T-helper 1 cell (primary cell): ENCODE measurements at regions not wholly inside any gene's neighbourhood (a gene's known extent, or its start where the extent isn't known, plus 50 kb on each side); places are given as distances from the start of the nearest gene placed in this dataset.

Source experiments
- DNase-seq, 5 donors: peaks; one replicate each; pipeline ENCODE4 v3.0.0-alpha.2; 2012 to 2020

DNA sequence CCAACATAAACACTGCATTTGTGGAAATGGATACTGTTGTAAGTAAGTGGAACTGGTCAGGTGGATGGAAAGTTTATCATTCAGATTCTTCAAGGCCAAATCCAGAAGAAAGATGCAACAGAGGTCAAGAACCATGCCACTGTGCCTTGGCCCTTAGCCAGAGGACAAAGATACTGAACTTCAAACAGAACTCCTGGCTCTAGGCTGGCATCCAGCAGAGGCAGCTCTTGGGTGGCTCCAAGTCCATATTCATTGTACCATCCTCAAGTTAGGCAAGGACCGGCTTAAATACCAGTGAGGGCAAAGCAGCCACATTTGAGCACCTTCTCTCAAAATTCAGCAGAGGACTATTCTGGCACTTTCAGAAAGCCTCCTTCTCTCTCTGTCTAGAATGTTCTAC lies 53.2 kb downstream of the DNAAF9 start:
- DNase-seq = no peak

DNA sequence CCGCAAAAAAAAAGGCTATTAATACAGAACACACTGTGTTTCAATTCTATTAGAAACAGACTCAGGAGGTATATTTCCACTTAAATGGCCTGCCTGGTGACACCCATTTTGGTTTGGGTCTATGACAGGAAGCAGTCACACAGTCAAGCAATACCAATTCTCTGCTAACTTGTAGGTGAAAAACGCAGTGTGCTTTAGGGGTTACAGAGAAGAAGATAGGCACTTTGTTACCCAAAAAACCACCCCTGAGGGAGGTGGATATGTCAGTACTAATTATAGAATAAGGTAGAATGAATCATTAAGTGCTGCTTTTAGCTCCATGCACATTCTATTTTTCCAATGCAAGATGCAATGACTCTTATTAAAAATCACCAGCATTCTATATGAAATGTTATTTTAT lies 53.8 kb downstream of the DNAAF9 start:
- no peak for DNase-seq

GRCh38 chr20:3352202-3352601 lies 55.3 kb downstream of the DNAAF9 start:
- no peak for DNase-seq

- no peak for DNase-seq
Measured at GRCh38 chr20:3350422-3350821, 57.0 kb downstream of the DNAAF9 start.

DNA sequence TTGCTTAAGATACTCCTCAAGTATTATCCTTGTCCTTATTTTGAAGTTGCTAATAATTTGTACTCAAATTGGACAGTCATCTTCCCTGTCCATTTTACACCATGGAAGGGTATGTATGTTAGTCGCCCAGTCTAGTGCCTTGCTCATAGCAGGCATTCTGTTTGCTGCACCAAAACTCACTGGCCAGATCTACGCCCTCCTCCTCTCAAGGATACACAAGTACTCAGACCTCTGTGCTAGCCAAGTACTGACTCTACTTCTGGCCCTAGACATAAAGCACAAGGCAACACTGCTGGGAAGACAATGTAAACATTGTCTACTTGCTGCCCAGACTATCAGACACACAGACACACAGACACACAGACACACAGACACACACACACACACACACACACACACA lies 57.7 kb downstream of the DNAAF9 start:
- no peak for DNase-seq

DNA sequence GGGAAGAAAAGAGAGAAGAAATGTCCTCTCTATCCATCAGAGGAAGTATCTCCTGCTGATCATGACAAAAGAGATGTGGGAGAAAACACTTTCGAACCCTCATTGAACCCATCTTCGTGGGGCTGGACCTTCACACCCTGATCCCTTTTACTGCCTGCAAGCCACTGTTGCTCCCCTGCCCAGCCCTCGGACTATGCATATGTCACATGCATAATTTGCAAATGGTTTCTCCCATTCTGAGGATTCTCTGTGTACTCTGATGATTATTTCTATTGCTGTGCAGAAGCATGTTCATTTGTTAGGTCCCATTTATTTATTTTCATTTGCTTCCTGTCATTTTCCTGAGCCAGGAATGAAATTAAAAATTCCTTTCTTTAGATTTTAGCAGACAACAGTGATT lies 64.7 kb downstream of the DNAAF9 start:
- DNase-seq = no peak

GRCh38 chr20:3340443-3340842 lies 67.0 kb downstream of the DNAAF9 start:
- DNase-seq = no peak

- no peak for DNase-seq
Measured at GRCh38 chr20:3339571-3339970, 67.9 kb downstream of the DNAAF9 start.

GRCh38 chr20:3339076-3339475 lies 68.4 kb downstream of the DNAAF9 start:
- no peak for DNase-seq

DNA sequence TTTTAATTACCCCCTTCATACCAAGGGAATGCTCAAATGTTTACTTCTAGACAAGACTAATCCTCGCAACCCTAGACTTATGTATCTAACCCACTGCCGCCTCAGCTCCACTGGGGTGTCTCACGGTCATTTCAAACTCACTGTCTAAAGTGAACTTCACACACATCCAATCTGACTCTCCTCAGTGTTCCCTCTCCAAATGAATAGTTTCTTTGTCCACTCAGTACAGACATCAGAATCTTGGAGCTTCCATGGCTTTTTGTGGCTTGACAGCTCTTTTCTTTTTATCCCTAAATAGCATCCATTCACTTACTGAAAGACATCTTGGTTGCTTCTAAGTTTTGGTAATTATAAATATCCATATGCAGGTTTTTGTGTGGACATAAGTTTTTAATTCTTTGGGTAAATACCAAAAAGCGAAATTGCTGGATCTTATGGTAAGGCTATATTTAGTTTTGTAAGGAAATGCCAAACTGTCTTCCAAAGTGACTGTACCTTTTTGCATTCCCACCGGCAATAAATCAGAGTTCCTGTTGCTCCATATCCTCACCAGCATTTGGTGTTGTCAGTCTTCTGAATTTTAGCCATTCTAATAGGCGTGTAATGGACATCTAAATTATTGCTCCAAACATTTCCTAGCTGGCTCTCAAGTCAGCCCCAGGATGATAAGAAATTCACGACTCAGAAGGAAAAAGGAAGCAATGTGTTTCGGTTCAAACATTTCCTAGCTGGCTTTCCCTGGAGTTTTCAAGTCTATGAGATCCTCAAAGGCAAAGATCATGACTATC lies 73.1 kb downstream of the DNAAF9 start:
- DNase-seq = no peak

DNA sequence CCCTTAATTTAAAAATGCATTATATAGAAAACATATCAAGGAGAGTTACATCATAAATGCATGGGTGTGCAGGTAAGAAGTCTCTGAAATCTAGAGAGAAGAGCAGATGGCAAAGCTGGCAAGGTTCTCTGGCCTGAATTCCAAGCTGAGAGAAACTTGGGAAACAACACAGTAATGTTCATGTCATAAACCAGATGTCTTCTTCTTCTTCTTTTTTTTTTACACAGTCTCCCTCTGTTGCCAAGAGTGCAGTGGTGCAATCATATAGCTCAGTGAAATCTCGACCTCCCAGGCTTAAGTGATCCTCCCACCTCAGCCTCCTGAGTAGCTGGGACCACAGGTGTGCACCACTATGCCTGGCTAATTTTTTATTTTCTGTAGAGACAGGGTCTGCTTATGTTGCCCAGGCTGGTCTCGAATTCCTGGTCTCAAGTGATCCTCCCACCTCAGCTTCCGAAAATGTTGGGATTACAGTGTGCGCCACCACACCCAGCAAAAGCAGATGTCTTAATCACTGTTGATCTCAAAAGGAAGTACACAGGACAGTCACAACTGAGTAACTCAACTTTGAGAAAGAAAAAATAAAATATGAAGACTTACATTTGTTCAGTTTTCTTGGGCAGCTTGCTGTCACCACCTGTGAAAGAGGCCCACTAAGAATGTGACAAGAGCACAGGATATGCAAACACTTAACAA lies 77.3 kb downstream of the DNAAF9 start:
- no peak for DNase-seq

GRCh38 chr20:3328501-3328900 lies 79.0 kb downstream of the DNAAF9 start:
- DNase-seq = peak in 1 of 5 donors; percentile 7

DNA sequence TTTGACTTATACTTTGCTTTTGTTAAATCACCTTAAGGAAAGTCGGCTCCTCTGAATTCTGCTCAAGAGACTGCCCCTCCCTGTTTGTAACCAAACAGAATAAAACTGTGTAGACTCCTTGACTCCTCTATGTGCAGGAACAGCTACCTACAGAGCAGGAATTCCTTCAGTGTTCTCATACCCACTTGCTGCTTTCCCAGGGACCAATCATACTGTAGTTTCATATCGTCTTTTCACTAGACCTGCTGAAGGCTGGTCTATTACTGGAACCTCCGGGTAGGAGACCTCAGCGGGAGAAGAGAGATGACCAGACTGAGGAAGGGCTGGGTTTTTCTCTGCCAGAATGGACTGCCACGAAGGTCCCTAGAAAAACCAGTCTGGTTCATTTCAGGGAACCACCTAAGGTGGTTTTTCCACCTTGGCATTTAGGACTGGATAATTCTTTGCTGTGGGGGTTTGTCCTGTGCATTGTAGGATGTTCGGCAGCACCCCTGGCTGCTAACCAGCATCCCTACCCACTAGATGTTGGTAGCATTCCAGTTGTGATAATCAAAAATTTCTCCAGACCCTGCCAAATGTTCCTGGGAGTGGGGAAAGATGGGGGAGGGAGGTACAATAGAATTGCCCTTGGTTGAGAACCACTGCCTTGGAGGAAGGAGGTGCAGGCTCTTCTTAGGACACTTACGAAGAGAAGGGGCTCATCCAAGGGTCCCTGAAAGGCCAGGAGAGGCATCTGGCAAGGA lies 80.5 kb downstream of the DNAAF9 start:
- no peak for DNase-seq

DNA sequence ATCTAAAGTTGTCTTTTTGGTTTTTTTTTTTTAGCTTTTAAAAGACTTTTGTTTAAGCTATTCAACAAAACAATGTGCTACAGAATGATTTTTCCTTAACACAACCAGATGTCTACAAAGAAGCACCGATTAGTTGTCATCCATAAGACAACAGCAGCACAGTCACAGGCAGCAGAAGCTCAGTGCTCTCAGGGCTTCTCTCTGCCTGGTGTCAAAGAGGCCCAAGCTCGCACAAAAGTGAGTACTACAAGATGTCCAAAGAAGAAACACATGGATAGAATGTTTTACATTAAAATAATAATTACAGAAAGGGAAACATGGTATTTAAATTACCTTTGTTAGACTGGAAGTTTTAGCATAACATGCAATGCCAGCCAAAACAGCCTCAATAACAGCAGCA lies 81.6 kb downstream of the DNAAF9 start:
- DNase-seq = no peak

- DNase-seq = no peak
Measured at GRCh38 chr20:3323398-3323797, 84.1 kb downstream of the DNAAF9 start.

GRCh38 chr20:3318226-3318884 lies 79.4 kb upstream of the SLC4A11 start:
- no peak for DNase-seq

DNA sequence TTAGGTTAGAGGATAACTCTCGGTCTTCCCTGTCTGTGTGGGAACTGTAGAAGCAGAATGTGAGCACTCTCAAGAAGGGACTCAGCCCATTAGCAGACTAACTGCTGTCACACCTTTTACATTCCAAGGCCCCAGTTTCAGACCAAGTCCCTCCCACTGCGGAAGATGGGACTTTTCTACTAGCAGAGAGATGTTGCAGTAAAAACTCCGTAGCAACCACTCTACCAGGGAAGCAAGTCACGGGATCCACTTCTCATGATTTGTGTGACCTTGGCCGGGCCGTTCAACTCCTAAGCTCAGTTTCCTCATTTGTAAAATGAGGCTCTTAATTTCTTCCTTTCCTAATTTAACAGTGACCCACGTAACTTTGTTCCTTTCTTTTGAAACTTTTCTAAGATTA lies 77.1 kb upstream of the SLC4A11 start:
- no peak for DNase-seq

DNA sequence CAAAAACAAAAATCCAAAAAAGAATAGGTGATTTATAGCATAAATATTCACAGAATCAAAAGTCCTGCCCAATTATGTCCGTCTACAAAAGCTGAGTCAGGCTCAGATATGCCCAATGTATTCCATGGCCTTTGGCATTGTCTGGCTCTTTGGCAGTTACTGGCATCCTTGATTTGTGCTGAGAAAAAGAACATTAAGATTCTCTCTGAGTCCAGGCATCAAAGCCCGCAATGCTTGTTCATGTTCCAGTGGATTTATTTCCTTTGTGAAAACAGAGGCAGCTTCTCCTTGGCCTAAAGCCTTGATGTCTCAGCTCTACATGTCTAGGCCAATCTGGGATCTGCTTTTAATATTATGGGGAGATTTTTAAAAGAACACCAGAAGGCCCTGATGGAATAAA lies 76.1 kb upstream of the SLC4A11 start:
- DNase-seq = no peak

GRCh38 chr20:3314391-3314790 lies 75.4 kb upstream of the SLC4A11 start:
- DNase-seq = no peak

GRCh38 chr20:3313683-3314065 lies 74.7 kb upstream of the SLC4A11 start:
- DNase-seq = no peak

DNA sequence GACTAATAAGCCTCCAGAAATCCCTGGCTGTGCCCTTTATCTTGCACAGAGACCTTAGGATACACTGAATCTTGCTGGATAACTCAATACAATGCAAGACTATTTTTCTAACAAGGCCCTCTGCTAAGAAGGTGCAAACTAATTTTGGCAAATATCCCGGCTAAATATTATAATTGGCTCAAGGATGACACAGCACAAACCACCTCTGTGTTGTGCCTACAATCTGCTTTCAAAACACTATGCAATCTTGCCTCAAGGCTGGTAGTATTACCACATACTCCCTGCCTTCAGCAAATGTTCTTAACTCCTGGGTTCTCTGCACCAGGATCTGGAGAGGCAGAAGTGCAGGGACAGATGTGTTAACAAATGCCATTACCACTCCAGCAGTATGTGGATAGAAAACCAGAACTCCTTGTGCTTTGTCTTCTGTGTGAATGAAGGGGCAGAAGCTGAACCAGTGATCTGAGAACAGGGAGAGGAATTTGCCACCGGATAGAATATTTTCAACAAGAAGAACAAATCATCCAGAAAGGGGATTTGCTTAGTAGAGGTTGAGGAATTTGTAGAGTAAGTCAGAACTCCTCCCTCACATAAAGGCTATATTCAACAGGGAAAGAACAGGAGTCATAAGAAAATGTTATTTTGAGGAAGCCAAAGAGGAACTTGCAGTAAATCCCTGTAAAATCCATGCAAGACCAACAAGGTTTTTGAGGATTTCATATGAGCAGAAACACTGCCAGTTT lies 74.1 kb upstream of the SLC4A11 start:
- DNase-seq = no peak

DNA sequence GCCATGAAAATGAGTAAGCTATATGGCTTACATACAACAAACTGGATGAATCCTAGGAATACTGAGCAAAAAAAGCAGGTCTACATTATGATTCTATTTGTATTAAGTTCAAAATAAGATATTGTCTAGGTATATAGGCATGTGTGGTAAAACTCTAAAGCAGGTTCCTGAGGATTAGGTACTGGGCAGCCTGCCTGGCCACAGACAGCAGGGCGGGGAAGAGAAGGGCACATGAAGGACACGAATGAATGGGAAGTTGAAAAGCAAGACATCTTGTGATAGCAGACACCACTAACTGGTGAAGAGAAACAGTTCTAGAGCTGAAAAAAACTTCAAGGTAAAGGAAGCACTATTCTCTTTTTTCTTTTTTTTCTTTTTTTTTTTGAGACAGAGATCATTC lies 72.6 kb upstream of the SLC4A11 start:
- no peak for DNase-seq

- DNase-seq = no peak
Measured at GRCh38 chr20:3309226-3309625, 70.2 kb upstream of the SLC4A11 start.
